ENCODE measurements at regions not wholly inside any gene's neighbourhood (a gene's known extent, or its start where the extent isn't known, plus 50 kb on each side); places are given as distances from the start of the nearest gene placed in this dataset.

- TF ChIP-seq CTCF (conservative IDR thresholded peaks at IDR 0.05), result no peak
- TF ChIP-seq ZFX (IDR thresholded peaks at IDR 0.05), result no peak
Observed at GRCh38 chrX:42930071-42930470, 152.1 kb upstream of the PPP1R2C start.
